Lower lobe of right lung (tissue), 2 donors: ENCODE measurements at regions not wholly inside any gene's neighbourhood (a gene's known extent, or its start where the extent isn't known, plus 50 kb on each side); places are given as distances from the start of the nearest gene placed in this dataset.

Source experiments
- ATAC-seq, 2 donors: fragments of 200-7000 bp; cut with Tn5 transposase; one replicate each; pipeline ENCODE4 v1.9.1; 2020 to 2022; ENCODE audit warnings: mild to moderate bottlenecking in 2 of 2, moderate library complexity in 2 of 2
- DNase-seq: peaks from one replicate; pipeline ENCODE4 v3.0.0-alpha.2; 2020
- H3K27ac ChIP-seq: fragments of 200-600 bp; one replicate; pipeline ENCODE4 v1.8.0; 2022
- H3K27me3 ChIP-seq: fragments of 200-600 bp; one replicate; pipeline ENCODE4 v1.8.0; 2022; ENCODE audit warnings: low read depth
- H3K36me3 ChIP-seq: fragments of 200-600 bp; one replicate; pipeline ENCODE4 v1.8.0; 2022; ENCODE audit warnings: mild to moderate bottlenecking
- H3K4me1 ChIP-seq: fragments of 200-600 bp; one replicate; pipeline ENCODE4 v1.8.0; 2022
- H3K4me3 ChIP-seq: fragments of 200-600 bp; one replicate; pipeline ENCODE4 v1.8.0; 2022; ENCODE audit warnings: mild to moderate bottlenecking
- H3K9me3 ChIP-seq: fragments of 200-600 bp; one replicate; pipeline ENCODE4 v1.8.0; 2022
- CTCF ChIP-seq: fragments of 200-600 bp; IDR thresholded peaks from one replicate; pipeline ENCODE4 v1.8.0; 2022; ENCODE audit warnings: antibody characterized with exemption, mild to moderate bottlenecking
- intact Hi-C: fragments of 100-400 bp; cut with DNase I; formaldehyde crosslinking; loops from one replicate; pipeline ENCODE4 v1.11.0; 2022
- donor health status: DM: no; HTN: yes; CAD: no; lungs with severe emphysema.

DNA sequence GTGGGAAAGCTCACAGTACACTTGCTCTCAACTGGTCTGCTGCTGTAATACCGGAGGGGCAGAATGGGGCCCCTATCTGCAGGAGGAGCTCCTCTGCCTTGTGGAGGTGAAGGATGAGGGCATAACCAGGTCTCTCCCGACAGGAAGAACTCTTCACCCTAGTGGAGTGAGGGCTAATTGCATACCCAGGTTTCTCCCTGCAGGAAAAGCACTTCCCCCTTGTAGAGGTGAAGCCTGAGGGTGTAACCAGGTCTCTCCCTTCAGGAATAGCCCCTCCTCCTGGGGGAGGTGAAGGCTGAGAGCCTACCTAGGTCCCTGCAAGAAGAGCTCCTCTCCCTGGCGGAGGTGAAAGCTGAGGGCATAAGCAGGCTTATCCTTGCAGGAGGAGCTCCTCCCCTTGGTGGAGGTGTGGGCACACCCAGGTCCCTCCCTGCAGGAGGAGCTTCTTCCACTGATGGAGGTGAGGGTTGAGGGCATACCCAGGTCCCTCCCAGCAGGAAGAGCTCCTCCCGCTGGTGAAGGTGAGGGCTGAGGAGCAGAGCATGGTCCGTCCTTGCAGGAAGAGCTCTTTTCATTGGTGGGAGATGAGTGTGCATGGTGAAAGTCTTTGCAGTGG, 954.1 kb downstream of the NLGN4Y start:
- H3K4me3 ChIP-seq: no peak overlapping the region
- no peak for ATAC-seq
- H3K27me3 ChIP-seq: no peaks in the 10 kb centered on the region
- no peak overlapping the region for H3K27ac ChIP-seq
- no peaks in the 10 kb centered on the region for H3K9me3 ChIP-seq
- TF ChIP-seq CTCF: no peak
- intact Hi-C loops: no loop called here
- no peak for DNase-seq
- H3K4me1 ChIP-seq: no peaks in the 10 kb centered on the region
- no peaks in the 10 kb centered on the region for H3K36me3 ChIP-seq

GRCh38 chrY:15500536-15500935, 976.2 kb downstream of the NLGN4Y start:
- Histone ChIP-seq H3K27ac (no peak overlapping the region), H3K27me3 (no peaks in the 10 kb centered on the region), H3K4me3 (no peak overlapping the region), H3K4me1 (no peaks in the 10 kb centered on the region), H3K36me3 (no peaks in the 10 kb centered on the region), H3K9me3 (no peaks in the 10 kb centered on the region)
- ATAC-seq: no peak
- intact Hi-C loops: no loop called here
- DNase-seq: no peak
- TF ChIP-seq CTCF: no peak

- H3K27me3 ChIP-seq: no peaks in the 10 kb centered on the region
- intact Hi-C loops: no loop called here
- no peak for TF ChIP-seq CTCF
- ATAC-seq: no peak
- H3K9me3 ChIP-seq: no peaks in the 10 kb centered on the region
- DNase-seq: no peak
- H3K4me1 ChIP-seq: no peaks in the 10 kb centered on the region
- H3K27ac ChIP-seq: no peak overlapping the region
- H3K4me3 ChIP-seq: no peak overlapping the region
- no peaks in the 10 kb centered on the region for H3K36me3 ChIP-seq
Observed at GRCh38 chrY:15501181-15501580, 976.9 kb downstream of the NLGN4Y start.

DNA sequence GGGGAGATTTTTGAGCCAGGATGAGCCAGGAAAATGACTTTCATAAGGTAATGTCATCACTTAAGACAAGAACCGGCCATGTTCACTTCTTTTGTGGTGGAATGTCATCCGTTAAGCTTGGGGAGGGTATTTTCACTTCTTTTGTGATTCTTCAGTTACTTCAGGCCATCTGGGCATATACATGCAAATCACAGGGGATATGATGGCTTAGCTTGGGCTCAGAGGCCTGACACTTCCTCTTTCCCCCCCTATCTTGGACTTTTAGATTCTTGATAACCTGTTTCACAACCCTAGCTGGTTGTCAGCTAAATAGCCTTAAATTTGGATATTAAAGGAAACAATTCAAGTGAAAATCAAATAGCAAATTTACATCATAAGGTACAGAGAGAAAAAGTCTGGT, 986.0 kb downstream of the NLGN4Y start:
- H3K27me3 ChIP-seq: no peaks in the 10 kb centered on the region
- no peak for TF ChIP-seq CTCF
- H3K36me3 ChIP-seq: no peaks in the 10 kb centered on the region
- no peaks in the 10 kb centered on the region for H3K4me1 ChIP-seq
- H3K27ac ChIP-seq: no peak overlapping the region
- H3K4me3 ChIP-seq: no peak overlapping the region
- intact Hi-C loops: no loop called here
- H3K9me3 ChIP-seq: no peaks in the 10 kb centered on the region
- ATAC-seq (no peak), DNase-seq (no peak)

GRCh38 chrY:15510984-15511650, 986.8 kb downstream of the NLGN4Y start:
- H3K36me3 ChIP-seq: no peaks in the 10 kb centered on the region
- H3K4me3 ChIP-seq: no peak overlapping the region
- no peaks in the 10 kb centered on the region for H3K27me3 ChIP-seq
- TF ChIP-seq CTCF: no peak
- no peak for DNase-seq
- H3K9me3 ChIP-seq: no peaks in the 10 kb centered on the region
- no peak for ATAC-seq
- H3K4me1 ChIP-seq: no peaks in the 10 kb centered on the region
- no peak overlapping the region for H3K27ac ChIP-seq
- intact Hi-C loops: no loop called here
